ENCODE measurements at regions not wholly inside any gene's neighbourhood (a gene's known extent, or its start where the extent isn't known, plus 50 kb on each side); places are given as distances from the start of the nearest gene placed in this dataset.
A peak's percentile ranks its signal among the peaks of the same experiment; 100 is the strongest.

DNA sequence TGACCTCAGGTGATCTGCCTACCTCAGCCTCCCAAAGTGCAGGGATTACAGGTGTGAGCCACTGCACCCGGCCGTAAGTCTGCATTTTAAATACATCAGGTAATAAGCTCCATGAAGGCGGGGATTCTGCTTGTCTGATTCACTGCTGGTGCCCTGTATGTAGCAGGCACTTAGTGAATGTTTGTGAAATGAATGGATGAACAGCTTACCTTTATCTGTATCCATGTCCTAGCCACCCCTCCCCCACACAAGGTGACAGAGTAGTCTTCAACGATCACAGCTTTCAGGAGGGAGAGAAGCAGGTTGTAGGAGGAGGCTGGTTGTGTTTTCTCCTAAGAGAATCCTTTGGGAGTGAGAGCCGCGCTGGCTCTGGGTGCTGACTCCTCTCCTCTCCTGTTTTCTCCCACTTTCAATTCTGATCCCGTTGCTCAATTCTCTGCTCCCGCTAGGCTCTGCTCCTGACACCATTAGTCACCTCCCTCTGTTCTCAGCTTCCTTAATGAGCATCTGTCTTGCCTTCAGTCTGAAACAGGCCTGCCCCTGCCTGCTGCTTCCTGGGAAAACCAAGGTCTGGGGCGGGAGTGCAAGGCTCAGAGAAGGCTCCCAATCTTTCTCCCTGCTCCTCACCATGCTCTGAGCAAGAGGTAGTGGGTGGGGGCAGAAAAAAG is 88.8 kb upstream of the CTNNA1 start:
- no peak for DNase-seq

DNA sequence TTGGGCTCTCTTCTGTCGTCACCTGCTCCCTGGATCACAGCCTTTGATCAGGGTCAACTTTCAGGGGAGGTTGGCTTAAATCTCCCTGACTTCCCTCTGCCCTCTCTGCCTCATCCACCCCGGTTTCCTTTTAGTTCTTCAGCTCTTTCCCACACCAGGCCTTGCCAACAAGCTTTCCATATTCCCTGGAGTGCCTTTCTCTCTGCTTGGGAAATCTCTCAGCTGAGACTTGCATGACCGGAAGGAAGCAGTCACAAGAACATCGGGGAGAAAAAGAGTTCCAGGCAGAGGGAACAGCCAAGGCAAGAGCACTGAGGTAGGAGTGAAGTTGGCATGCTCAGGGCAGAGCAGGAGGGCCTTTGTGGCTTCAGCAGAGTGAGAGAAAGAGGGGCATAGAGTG is 88.4 kb upstream of the HSPA9 start:
- no peak for DNase-seq

DNA sequence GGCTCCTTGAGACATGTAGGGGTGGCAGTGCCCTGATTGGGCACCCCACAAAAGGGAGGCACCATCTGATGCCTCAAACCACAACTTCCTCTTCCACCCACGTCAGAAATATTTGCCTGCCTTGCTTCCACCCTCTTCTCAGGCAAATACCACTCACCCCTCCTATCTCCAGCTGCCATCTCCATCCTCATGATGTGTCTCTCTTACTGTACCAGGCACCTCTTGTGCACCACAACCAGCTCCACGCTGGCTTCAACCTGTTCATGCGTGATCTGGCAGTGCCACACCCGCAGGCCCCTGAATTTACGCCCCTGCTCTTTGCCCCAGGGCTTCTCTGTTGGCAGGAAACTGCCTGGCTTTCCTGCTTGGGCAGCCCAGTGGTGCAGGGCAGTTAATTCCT is 87.8 kb upstream of the HSPA9 start:
- no peak for DNase-seq

DNA sequence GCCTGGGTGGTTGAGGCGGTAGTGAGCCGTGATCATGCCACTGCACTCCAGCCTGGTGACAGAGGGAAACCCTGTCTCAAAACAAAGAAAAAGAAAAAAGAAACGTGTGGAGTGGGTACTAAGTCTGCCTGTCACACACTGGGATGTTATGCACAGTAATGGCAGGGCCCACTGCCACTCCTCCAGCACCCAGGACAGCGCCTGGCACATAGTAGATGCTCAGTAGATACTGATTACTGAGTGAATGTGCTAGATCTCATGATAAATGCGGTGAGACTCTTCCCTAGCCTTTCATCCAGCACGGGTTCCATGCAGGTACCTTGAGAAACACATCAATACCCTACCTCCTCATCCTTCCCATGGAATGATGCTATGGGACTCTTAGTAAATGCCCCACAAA is 87.4 kb upstream of the HSPA9 start:
- DNase-seq, result no peak

DNA sequence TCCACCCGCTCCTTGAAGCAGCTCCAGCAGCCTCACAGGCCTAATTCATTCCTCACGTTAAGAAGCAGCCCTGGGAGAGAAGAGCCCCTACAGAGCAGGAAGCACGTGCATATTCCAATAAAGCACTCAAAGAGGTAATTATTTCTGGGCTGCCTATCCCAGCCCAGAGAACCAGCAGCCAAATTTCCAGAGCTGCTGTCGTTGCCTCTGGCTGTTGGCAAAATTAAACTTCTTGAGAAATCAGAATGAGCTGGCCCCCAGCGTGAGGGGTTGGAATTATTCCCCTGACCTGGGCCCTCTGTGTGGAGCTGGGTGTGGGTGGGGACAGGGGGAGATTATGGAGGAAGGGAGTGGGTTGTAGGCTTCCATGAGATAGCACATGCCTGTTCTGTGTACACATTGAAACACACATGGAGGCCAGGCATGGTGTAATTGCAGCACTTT is 86.8 kb upstream of the HSPA9 start:
- peak; percentile 22 for DNase-seq

DNA sequence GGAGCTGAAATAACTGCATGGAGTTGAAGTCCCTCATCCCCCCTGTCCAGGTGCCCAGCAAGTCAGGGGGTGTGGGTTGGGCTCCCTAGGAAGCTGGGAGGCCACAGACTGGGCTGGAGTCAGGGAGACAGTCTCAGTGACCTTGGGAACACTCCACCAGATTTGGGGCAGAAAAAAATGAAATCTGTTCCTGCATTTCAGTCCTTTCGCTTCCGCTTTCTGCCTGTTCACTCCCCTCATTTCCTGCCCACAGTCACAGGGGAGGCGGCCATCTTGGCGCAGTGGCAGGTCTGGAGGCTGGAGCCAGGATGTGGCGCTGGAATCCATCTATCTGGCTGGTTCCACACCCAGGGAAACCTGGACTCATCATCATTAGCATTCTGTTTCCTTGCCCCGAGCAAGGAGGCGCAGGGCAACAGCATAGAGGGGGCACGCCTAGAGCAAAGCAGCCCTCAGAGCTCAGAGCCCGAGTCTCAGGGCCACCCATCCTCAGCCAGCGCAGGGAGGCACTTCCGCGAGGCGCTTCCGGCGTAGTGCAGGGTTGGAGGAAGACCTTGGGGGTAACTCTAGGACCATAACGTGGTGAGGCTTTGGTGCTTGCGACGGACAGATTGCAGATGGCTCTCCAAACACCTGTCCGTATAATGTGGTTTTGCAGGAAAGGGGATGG is 86.2 kb upstream of the HSPA9 start:
- no peak for DNase-seq

DNA sequence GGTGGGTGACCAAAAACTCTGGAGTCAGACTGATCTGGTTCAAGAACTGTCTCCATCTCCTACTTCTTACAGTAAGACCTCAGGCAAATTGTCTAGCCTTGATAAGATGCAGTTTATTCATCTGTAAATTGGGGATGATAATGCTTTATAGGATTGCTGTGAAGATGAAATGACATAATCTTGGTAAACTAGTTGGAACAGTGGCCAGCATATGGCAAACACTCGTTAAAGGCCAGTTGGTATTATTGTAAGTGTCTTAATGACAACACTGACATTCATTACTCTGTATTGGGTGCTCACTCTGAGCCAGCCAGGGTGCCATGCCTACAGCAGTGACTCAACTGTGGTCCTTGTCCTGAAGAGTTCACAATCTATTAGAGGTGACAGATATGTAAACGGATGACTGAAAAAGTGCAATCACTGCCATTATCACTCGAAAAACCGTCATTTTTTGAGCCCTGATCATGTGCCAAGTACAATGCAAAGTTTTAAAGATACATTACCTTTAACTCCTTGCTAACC is 84.9 kb upstream of the HSPA9 start:
- no peak for DNase-seq

DNA sequence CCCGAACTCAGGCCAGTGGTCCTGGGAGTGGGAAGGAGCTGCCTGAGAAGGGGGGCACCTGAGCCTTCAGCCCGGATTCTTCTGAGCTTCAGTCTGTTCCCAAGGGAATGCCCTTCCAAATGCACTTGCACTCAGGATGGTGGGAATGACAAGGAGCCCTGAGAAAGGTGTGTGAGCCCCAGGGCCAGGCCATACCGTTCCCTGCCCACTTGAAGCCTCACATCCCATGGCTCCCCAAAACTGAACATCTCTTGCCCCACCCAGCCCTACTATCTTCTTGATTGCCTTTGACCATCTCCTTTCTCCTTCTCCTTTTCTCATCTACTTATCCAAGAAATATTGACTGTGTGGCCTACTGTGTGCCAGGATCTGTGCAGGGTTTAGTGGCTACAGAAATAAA is 84.4 kb upstream of the HSPA9 start:
- DNase-seq, result no peak

DNA sequence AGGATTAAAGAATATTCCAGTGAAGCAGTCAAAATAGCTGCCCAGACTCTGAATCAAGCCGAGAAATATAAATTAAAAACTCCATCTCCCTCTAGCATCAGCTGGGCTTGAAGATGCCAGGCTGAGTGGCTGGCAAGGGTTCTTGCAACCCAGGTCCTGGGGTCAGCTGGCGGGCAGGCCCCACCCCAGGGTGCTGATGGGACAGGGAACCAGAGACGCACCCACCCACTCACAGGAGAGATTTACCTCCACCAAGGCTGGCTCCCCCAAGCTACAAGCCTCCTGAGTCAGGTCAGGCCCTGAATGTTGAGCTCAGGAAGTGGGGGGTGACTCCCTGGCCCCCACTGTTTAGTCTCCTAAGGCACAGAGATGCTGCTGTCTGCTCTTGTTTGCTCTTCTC is 83.9 kb upstream of the HSPA9 start:
- no peak for DNase-seq

DNA sequence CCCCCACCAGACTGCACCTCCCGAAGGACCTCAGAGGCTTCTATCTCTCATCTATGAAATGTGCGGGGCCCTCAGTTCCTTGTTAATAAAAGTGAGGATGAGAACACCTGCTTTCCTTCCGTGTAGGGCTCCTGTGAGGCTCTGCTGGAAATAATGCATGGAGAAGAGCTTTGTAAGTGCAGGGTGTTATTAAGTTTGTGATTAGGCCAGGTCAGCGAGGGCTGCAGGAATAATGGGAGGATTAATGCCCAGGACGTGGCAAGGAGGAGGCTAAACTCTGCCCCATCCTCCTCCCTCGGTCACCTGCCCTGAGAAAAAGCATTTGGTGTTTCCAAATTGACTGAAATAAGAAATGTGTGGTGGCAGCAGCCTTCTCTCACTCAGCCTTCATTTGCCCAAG is 83.5 kb upstream of the HSPA9 start:
- DNase-seq, result no peak

DNA sequence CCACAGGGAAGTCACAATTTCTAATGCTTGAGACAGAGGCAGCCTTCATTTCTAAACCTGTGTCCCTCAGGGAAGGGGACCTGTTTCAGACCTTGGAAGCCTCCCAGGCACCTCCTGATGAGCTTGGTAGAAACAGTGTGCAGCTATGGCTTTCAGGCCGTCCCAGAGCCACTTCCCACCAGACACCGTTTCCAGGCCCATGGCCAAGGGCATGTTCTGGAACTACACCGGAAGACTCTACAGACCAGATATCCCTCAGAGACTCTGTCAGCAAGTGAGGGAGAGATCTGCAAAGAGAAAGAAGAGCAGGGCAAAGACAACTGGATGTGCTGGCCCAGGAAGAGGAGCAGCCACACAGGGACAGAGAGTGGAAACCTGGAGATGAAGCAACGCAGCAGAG is 82.2 kb upstream of the HSPA9 start:
- DNase-seq, result no peak

DNA sequence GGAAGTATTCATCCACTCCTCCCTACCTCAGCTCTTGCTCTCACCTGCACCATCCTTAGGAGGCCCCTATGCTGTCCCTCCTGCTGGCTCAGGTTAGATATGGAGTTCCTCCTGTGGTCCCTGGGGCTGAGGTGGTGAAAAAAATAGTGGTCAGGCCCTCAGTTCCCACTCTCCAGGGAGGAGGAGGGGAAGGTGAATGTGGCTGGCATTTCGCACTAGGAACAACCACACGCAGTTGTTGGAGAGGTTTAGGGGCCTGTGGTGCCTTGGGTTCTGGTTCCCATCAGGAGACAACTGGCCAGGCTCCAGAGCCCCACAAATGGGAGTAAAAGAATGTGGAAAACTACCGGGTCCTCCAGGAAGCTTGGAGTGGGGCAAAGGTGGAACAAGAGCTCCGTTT is 81.7 kb upstream of the HSPA9 start:
- no peak for DNase-seq

DNA sequence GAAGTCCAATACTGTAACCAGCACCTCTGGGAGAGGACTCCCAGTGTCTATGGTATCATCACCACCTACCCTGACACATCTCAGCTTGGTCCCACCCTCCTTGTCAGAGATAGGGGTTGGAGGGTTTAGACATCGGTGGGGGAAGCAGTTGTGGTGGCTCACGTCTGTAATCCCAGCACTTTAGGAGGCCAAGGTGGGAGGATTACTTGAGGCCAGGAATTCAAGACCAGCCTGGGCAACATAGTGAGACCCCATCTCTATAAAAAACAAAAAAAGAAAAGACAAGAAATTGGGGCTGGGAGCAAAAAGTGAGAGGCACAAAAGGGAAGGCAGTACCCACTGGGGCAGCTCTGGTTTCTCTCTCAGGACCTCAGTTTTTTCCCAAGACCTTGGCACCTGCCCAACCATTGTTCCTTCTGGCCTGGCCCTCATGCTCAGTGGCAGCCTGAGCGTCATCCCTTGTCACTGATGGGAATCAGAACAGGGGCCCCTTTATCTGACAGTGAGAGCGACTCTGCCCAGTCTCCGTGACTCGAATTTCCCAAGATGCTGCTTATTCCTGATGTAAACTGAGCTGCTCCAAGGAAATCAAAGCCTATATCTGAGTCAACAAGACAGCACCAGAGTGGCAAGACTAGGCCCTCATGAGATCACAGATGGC is 80.5 kb upstream of the HSPA9 start:
- DNase-seq, result no peak

DNA sequence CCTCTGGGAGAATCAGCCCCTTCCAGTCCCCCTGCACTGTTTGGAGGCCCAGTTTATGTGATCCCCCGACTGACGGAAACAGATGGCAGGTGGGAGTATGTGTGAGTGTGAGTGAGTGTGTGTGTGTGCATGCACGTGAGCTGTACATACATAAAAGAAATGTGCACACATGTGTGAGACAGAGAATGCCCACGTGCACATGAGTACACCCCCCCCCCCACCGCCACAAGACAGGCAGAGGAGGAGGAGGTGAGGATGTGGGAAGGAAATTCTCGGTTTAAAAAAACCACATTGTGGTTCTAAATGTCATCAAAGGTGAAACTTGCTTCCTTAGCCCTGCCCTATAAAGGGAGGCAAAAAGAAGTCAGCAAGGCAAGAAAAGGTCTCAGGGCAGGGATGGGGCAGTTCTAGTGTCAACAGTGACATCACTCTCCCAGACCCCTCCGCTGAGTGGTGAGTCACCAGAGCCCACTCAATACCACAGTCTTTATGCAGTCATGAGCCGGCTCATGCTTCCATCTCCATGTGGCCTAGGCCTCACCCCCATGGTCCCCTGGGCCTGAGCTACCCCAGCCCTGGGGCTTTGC is 79.2 kb upstream of the HSPA9 start:
- no peak for DNase-seq

DNA sequence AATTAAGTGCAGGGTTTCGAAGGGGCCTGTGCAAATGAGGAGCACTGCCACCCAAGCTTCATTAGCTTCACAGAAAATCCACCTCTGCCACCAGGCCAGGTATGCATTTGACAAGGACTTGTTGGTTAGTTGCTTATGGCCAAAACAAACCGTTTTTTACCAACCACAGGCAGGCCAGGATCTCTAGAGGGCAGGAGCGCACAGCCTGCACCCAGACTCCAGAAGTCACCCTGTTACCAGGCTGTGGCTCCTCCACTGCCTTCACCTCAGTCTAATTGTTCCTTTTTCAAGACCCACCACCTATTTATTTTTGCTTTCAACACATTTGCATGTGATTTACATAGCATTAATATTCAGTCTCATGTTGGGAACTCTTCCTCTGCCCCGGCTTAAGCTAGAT is 78.3 kb upstream of the HSPA9 start:
- DNase-seq, result no peak

DNA sequence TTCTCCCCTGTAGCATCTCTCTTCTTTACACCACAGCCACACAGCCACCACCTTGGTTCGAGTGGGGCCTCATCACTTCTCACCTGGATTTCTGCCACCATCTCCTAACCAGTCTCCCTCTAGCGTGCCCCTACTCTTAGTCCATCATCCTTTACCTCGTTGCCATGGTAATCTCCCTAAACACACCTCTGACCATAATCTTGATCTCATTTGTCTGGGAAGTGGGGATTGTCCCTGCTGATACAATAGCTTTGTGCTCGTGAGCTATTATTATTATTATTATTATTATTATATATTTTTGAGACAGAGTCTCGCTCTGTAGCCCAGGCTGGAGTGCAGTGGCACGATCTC is 76.5 kb upstream of the HSPA9 start:
- no peak for DNase-seq

DNA sequence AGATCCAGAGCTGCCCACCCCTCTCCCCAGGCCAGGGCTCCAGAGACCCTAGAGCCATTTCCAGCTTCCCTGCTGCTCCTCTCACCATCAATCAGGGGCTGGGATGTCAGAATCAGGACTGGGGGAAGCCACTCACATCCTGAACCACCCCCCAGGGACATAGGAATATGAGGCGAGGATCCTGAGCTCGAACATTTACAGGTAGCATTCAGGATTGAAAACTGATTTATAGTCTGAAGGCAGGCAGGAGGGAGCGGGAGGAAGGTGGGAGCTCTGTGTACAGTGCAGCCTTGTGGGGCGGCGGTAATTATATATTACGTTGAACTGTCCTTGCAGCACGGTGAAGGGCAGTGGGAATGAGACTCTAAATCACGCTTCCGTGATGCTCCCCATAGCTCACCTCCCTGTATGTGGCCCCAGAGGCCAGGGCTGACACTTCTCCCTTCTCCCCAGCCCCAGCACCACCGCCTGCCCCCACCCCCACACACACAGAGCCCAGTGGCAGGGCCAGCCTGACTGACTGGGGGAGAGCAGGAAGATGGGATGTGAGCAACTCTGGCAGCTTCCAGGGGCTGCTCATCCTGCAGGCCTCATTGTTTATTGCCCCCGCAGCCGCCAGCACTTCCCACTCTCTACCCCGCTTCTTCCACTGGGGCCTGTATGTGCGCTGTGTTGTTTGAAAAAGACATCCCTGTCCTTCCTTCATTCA is 76.0 kb upstream of the HSPA9 start:
- DNase-seq, result no peak

DNA sequence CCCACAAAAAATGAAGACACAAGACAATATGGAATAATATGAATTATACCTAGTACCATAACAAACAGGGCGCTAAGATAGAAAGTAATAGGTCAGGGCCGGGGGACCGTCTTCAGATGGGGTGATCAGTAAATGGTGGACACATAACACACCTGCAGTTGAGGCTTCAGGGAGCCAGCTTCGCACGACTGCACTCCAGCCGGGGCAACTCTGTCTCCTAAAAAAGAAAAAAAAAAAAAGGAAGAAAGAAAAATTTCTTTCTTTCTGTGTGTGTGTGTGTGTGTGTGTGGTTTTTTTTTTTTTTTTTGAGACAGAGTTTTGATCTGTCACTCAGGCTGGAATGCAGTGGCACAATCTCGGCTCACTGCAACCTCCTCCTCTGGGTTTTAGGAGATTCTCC is 75.0 kb upstream of the HSPA9 start:
- no peak for DNase-seq

DNA sequence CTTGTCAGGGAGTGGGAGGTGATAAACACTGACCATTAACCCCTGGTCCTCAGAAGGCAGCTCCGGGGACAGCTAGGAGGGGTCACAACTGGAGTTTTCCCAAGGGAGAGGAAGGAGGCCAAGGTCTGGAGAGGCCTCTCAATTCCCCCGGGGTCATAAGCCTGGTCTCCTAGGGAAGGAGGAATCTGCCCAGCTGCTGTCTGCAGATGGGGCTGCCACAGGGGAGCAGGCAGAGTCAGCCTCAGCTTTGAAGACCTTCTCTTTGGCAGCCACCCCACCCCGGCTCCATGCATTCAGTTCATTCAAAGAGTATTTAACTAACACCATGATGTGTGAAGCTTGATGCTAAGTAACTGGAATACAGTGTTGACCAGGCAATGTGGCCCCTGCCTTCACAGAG is 74.6 kb upstream of the HSPA9 start:
- no peak for DNase-seq

DNA sequence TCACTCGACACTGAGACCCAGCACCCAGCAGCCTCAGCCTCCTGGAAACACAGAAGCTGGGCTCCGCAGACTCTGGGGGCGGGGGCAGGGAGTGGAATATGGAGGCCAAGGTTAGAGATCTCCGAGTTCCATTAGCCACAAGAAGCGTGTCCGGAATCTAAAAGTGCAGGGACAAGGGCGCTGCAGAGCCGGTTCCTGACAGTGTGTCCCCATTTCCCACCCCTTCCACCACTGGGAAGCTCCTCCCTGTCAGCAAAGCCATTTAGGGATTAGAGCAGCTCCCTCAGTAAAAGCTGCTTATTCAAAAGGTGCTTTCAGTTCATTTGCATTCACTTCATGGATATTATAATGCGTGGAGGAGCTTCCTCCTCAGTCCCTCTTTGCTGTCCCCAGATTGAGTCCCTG is 74.1 kb upstream of the HSPA9 start:
- DNase-seq, result no peak

DNA sequence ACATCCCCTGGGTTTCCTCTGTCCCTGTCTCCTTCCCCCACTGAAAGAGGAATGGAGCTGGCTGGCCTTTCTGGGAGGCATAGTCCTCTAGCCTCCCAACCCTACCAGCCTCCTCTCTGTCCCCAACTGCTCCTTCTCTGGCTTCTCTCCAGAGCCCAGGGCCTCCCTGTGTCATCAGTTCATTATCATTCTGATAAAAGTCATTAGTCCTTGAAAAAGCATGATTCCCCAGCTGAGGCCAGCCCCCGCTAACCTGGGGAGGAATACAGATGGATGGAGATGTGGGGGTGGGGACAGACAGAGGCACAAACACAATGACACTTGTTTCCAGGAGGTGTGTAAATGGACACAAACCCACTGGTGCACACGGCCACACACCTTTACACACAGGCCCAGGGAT is 73.6 kb upstream of the HSPA9 start:
- no peak for DNase-seq

DNA sequence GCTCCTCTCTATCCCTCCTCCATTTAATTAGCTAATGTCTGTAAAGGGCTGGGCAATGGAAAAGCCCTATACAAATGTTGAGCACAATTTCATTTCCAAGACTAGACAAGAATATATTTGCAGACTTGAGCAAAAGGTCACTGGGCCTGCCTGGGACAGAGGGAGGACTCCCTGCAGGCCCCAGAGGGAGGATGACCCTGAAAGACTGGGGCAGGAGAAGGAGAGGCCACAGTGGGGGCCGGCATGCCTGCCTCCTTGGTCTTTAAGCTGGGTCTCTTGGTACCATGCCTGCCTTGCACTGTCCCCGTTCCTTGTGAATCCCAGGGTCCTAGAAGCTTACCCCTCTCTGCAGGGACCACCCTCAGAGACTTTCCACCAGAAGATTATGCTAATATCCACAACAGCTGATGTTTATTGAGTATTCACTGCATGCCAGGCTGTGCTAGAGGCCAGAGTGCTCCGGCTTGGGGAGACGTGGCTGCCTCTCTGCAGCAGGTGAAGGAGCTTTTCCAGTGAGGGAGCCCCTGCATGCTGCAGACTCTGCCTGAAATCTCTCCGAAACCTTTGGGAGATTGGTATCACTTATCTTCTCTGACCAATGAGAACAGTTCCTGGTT is 72.7 kb upstream of the HSPA9 start:
- DNase-seq, result no peak

DNA sequence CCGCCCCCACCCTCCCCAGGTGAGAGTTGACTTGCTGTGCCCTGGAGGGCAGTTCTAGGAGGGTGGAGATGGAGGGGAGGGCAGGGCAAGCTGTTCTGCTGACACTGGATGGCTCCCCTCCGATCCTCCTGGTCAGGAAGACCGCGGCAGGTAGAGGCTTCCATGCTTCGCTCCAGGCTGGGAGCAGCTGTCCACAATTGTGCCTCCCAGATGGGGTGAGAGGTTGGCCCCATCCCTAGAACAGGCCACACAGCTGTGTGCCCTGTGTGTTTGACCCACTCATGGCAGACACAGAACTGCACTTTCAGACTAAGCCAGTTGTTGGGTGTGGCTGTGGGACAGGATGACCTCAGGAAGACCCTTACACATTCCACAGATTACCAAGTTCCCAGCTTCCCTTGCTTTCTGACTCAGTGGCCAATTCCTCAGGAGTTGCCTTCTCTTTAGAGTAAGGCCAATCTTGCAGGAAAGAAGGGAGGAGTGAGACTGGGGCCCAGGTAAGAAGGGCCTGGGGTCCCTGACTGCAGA is 72.1 kb upstream of the HSPA9 start:
- DNase-seq, result no peak

Data from NCI-H187 treated with DMSO at 0.1 percent for 48 hours (cell line).